RWPE1 (cell line): ENCODE measurements at regions not wholly inside any gene's neighbourhood (a gene's known extent, or its start where the extent isn't known, plus 50 kb on each side); places are given as distances from the start of the nearest gene placed in this dataset.

Experiments used
- CTCF ChIA-PET: fragments of 350-600 bp; sonication (Branson Sonifier 250); formaldehyde crosslinking; extraction: SDS; loops from one replicate; lab custom pipeline; 2021; lab: Yijun Ruan, JAX
- POLR2A ChIA-PET: fragments of 400-600 bp; formaldehyde crosslinking; extraction: SDS; loops from one replicate; lab custom pipeline; 2020; ENCODE audit warnings: antibody characterized with exemption; ENCODE audit not compliant: low non-redundant PET; lab: Yijun Ruan, JAX
- DNase-seq: peaks from one replicate; pipeline ENCODE4 v3.0.0; 2012; ENCODE audit warnings: low spot score
- H3K27ac ChIP-seq: fragments of 450-650 bp; 2 replicates; pipeline ENCODE4 v1.5.1; 2017
- CTCF ChIP-seq: fragments of 450-650 bp; conservative IDR thresholded peaks from 2 replicates; pipeline ENCODE4 v1.5.1; 2017; ENCODE audit warnings: low read depth, mild to moderate bottlenecking

- no peak for DNase-seq
- CTCF ChIA-PET: no interaction called here
- POLR2A ChIA-PET: no interaction called here
- no peak overlapping the region for H3K27ac ChIP-seq
- no peak for TF ChIP-seq CTCF
Measured at GRCh38 chr1:96090134-96090533, 631.5 kb upstream of the PTBP2 start.

DNA sequence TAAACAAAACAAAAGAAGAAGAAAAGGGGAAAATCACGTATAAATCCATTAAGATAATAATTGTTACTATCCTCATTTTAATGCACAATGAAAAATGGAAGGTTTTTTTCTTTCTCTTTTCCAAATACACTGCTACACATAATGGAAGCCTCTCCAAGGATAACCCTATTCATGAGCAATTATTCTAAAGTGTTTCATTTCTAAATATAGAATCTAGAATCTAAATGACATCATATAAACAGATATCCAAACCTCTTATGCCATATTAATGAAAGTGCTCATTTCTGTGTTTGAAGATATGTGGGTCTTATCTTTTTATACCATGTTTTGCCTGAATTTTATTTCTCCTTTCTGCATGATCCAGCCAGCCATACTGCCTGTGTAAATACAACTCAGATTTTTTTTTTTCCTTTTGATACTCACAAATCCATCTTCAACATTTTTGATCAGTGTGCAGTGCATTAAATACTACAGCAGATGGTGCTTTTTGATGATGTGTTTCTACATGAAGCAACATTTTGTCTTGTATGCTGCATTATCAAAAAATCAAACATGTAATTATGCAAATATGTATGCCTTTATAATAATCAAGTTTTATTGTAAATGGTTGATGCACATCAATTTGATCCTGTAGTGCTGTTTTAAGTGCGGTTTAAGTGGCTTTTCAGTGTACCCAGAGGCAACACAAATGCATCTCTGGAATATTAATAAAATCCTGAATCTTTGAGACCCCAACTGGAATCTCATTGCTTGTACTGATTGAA is 625.6 kb upstream of the PTBP2 start:
- H3K27ac ChIP-seq: no peak overlapping the region
- no peak for TF ChIP-seq CTCF
- ChIA-PET POLR2A (no interaction called here), CTCF (no interaction called here)
- DNase-seq: no peak

GRCh38 chr1:96096613-96097321 is 624.8 kb upstream of the PTBP2 start:
- no peak for TF ChIP-seq CTCF
- DNase-seq: no peak
- ChIA-PET CTCF (no interaction called here), POLR2A (no interaction called here)
- H3K27ac ChIP-seq: no peak overlapping the region

DNA sequence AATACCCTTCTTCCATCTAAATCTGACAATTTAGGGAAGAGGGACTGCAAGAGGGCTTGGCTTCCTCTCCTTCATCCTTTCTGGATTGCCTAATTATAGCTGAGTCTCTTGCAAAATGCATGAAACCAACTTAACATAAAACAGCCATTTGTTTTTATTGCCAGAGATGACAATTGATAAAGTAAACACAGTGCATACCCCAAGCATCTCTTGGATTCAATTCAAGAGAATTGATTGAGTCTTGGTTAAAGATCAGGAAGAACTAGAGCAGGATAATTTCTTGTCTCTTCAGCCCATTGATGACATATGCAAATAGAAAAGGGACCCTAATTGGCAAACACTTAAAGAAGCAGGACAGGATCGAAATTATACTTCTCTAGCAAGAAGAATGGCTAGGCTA is 617.1 kb upstream of the PTBP2 start:
- CTCF ChIA-PET: no interaction called here
- no peak overlapping the region for H3K27ac ChIP-seq
- no peak for TF ChIP-seq CTCF
- no peak for DNase-seq
- POLR2A ChIA-PET: no interaction called here

DNA sequence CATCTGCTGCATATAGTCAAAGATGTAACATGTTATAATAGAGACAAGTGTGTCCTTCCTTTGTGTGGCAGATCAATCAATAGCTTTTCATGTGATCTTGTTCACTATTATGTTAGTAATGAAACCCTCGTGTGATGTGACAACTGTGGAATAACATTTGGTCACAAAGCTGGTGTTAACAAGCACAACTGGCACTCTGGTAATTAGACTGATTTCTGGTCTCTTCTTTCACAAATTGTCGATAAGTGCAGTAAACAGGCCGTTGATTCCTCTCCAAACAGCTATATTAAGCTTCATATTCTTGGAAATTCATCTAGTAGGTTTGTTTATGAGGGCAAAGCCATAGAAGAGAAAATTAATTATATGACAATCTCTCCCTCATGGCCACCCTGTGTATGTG is 616.7 kb upstream of the PTBP2 start:
- ChIA-PET POLR2A (no interaction called here), CTCF (no interaction called here)
- no peak for TF ChIP-seq CTCF

DNA sequence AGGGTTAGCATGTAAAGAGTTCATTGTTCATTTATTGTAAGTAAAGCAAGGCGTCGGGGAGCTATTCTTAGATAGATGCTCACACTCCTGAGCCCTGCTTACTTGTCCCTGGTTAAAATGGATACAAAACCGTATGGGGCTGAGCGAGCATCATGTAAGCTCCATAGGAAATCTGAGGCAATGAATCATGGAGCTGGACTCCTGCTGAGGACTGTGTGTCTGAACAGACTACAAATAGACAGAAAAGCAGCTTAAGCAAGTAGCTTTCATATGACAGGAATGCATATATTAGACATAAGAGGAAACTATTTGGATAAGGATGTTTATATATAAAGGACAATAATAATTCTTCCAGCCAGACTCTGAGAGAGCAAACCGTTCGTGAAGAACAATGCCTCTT is 604.9 kb upstream of the PTBP2 start:
- ChIA-PET CTCF (interaction anchor here (0.5 to 0.8 kb wide), 4 partner anchors 23 to 735 kb away, joined by 3 to 5 read pairs (median 4); no protein-coding TSS in a partner anchor), POLR2A (no interaction called here)
- no peak for TF ChIP-seq CTCF
- H3K27ac ChIP-seq: no peak overlapping the region
- no peak for DNase-seq

More for the DNA sequence above, 616.7 kb upstream of the PTBP2 start:
- H3K27ac ChIP-seq: no peak overlapping the region
- DNase-seq: no peak
